H1 (cell line): ENCODE measurements at regions not wholly inside any gene's neighbourhood (a gene's known extent, or its start where the extent isn't known, plus 50 kb on each side); places are given as distances from the start of the nearest gene placed in this dataset.

Source experiments
- CTCF ChIA-PET: fragments of 300-600 bp; sonication (Branson Sonifier 250); formaldehyde crosslinking; loops from one replicate; lab custom pipeline; 2021; ENCODE audit not compliant: partially characterized antibody; lab: Charles Lee
- POLR2A ChIA-PET: fragments of 300-600 bp; sonication (Branson Sonifier 250); formaldehyde crosslinking; loops from one replicate; lab custom pipeline; 2021; ENCODE audit warnings: inconsistent platforms; ENCODE audit not compliant: partially characterized antibody; lab: Charles Lee
- DNase-seq, 2 experiments: peaks; one replicate each; pipeline versions ENCODE4 v3.0.0 to v3.0.0-alpha.2; 2010 to 2022; ENCODE audit warnings: low spot score in 2 of 2, low read depth in 1 of 2, mixed read lengths in 1 of 2
- FAIRE-seq: peaks from 2 replicates; lab custom pipeline; 2011; peaks lifted over from hg19 to GRCh38; lab: Jason Lieb, UNC
- H2AFZ ChIP-seq: 2 replicates; pipeline ENCODE4 v1.8.1; 2012; ENCODE audit warnings: low read length, inconsistent platforms
- H2AK5ac ChIP-seq: 2 replicates; pipeline ENCODE4 v1.6.1; 2013; ENCODE audit warnings: low read depth, low read length
- H2BK120ac ChIP-seq: replicated peaks from 2 replicates; pipeline ENCODE3; 2013; ENCODE audit warnings: low read depth, low read length, inconsistent platforms
- H2BK12ac ChIP-seq: 2 replicates; pipeline ENCODE4 v1.6.1; 2013; ENCODE audit warnings: low read depth, low read length
- H2BK15ac ChIP-seq: 2 replicates; pipeline ENCODE4 v1.6.1; 2013; ENCODE audit warnings: low read length
- H2BK20ac ChIP-seq: 2 replicates; pipeline ENCODE4 v1.6.1; 2013; ENCODE audit warnings: low read length
- H2BK5ac ChIP-seq: 2 replicates; pipeline ENCODE4 v1.6.1; 2013; ENCODE audit warnings: low read depth, low read length
- H3K14ac ChIP-seq: 2 replicates; pipeline ENCODE4 v1.6.1; 2013; ENCODE audit warnings: inconsistent platforms; ENCODE audit not compliant: insufficient read length
- H3K18ac ChIP-seq: 2 replicates; pipeline ENCODE4 v1.6.1; 2013; ENCODE audit warnings: low read length; ENCODE audit errors: extremely low read depth
- H3K23ac ChIP-seq: 2 replicates; pipeline ENCODE4 v1.6.1; 2013; ENCODE audit warnings: inconsistent platforms; ENCODE audit not compliant: insufficient read length
- H3K23me2 ChIP-seq: 2 replicates; pipeline ENCODE4 v1.6.1; 2013; ENCODE audit warnings: low read depth, low read length
- H3K27ac ChIP-seq: 2 replicates; pipeline ENCODE4 v1.6.1; 2011; ENCODE audit warnings: low read depth, low read length, inconsistent platforms
- H3K27me3 ChIP-seq, 4 experiments: replicated peaks in 1 of 4; 1 replicate in 1 of 4; 2 replicates in 3 of 4; pipeline versions ENCODE4 v1.6.1 to v1.8.1; 2011 to 2013; ENCODE audit warnings: low read length in 3 of 4, mild to moderate bottlenecking in 3 of 4, inconsistent platforms in 2 of 4, mixed read lengths in 2 of 4, moderate library complexity in 1 of 4; ENCODE audit not compliant: control insufficient read depth in 3 of 4, insufficient read depth in 3 of 4; ENCODE audit errors: extremely low read depth in 1 of 4
- H3K36me3 ChIP-seq, 4 experiments: 2 replicates each; pipeline versions ENCODE4 v1.6.1 to v1.8.1; 2011 to 2013; ENCODE audit warnings: mild to moderate bottlenecking in 4 of 4, low read length in 3 of 4, moderate library complexity in 2 of 4, control low read depth in 1 of 4, inconsistent platforms in 1 of 4; ENCODE audit not compliant: insufficient read depth in 4 of 4, control insufficient read depth in 2 of 4
- H3K4ac ChIP-seq: replicated peaks from 2 replicates; pipeline ENCODE3; 2013; ENCODE audit warnings: low read length, low read depth, mixed read lengths, inconsistent platforms; ENCODE audit not compliant: insufficient read length
- H3K4me1 ChIP-seq, 4 experiments: replicated peaks in 1 of 4; 1 replicate in 1 of 4; 2 replicates in 3 of 4; pipeline versions ENCODE4 v1.6.1 to v1.8.1; 2011 to 2013; ENCODE audit warnings: low read length in 3 of 4, inconsistent platforms in 2 of 4, mixed read lengths in 1 of 4; ENCODE audit not compliant: insufficient read depth in 4 of 4, control insufficient read depth in 3 of 4
- H3K4me2 ChIP-seq, 2 experiments: 2 replicates each; pipeline versions ENCODE4 v1.6.1 to v1.8.1; 2011 to 2013; ENCODE audit warnings: low read depth in 2 of 2, low read length in 2 of 2, control low read depth in 1 of 2, inconsistent platforms in 1 of 2, mild to moderate bottlenecking in 1 of 2; ENCODE audit not compliant: insufficient read depth in 1 of 2
- H3K4me3 ChIP-seq, 4 experiments: fragments of 200-600, 300-600 bp in 1 of 4; sonication (generic), shearing (Covaris generic), sonication (Bioruptor Twin) in 1 of 4; 2 replicates each; pipeline versions ENCODE4 v1.5.1 to v1.8.1; 2011 to 2016; ENCODE audit warnings: low read length in 4 of 4, low read depth in 3 of 4, control low read depth in 2 of 4, inconsistent platforms in 2 of 4, mild to moderate bottlenecking in 2 of 4, mixed read lengths in 1 of 4, moderate library complexity in 1 of 4; ENCODE audit not compliant: insufficient read depth in 2 of 4; ENCODE audit errors: extremely low read depth in 1 of 4
- H3K56ac ChIP-seq: replicated peaks from 2 replicates; pipeline ENCODE3; 2013; ENCODE audit warnings: low read depth, mild to moderate bottlenecking, mixed read lengths, low read length, inconsistent platforms; ENCODE audit not compliant: insufficient read length
- H3K79me1 ChIP-seq: 2 replicates; pipeline ENCODE4 v1.6.1; 2013; ENCODE audit warnings: low read depth, low read length, control low read depth
- H3K79me2 ChIP-seq, 2 experiments: 2 replicates each; pipeline versions ENCODE4 v1.6.1 to v1.8.1; 2012 to 2013; ENCODE audit warnings: low read length in 2 of 2, mild to moderate bottlenecking in 2 of 2, inconsistent platforms in 1 of 2; ENCODE audit not compliant: insufficient read depth in 2 of 2, control insufficient read depth in 1 of 2
- H3K9ac ChIP-seq, 4 experiments: replicated peaks in 1 of 4; 1 replicate in 1 of 4; 2 replicates in 3 of 4; pipeline versions ENCODE4 v1.6.1 to v1.8.1; 2011 to 2013; ENCODE audit warnings: low read depth in 3 of 4, low read length in 3 of 4, control low read depth in 2 of 4, mild to moderate bottlenecking in 2 of 4, moderate library complexity in 2 of 4, inconsistent platforms in 1 of 4; ENCODE audit errors: extremely low read depth in 1 of 4
- H3K9me3 ChIP-seq, 2 experiments: 2 replicates each; pipeline versions ENCODE4 v1.6.1 to v1.8.1; 2012 to 2013; ENCODE audit warnings: mild to moderate bottlenecking in 2 of 2, moderate library complexity in 2 of 2, control low read depth in 1 of 2, inconsistent platforms in 1 of 2, low read depth in 1 of 2, low read length in 1 of 2, mixed read lengths in 1 of 2; ENCODE audit not compliant: insufficient read depth in 2 of 2
- H4K20me1 ChIP-seq, 2 experiments: replicated peaks in 1 of 2; 2 replicates each; pipeline versions ENCODE3 to v1.8.1; 2011 to 2013; ENCODE audit warnings: inconsistent platforms in 2 of 2, low read length in 2 of 2, mild to moderate bottlenecking in 1 of 2; ENCODE audit not compliant: insufficient read depth in 2 of 2, control insufficient read depth in 1 of 2
- H4K5ac ChIP-seq: 2 replicates; pipeline ENCODE4 v1.6.1; 2013; ENCODE audit warnings: low read length, low read depth, mixed read lengths, inconsistent platforms; ENCODE audit not compliant: insufficient read length
- H4K8ac ChIP-seq: 2 replicates; pipeline ENCODE4 v1.8.0; 2013; ENCODE audit warnings: mild to moderate bottlenecking, moderate library complexity, low read length, inconsistent platforms; ENCODE audit not compliant: insufficient read depth; ENCODE audit errors: extremely low read depth
- H4K91ac ChIP-seq: replicated peaks from 2 replicates; pipeline ENCODE3; 2013; ENCODE audit warnings: low read length, mixed read lengths, inconsistent platforms; ENCODE audit not compliant: insufficient read length
- MAX ChIP-seq: IDR thresholded peaks from 2 replicates; pipeline ENCODE4 v1.6.1; 2012; ENCODE audit warnings: inconsistent platforms
- POLR2AphosphoS5 ChIP-seq: IDR thresholded peaks from 2 replicates; pipeline ENCODE4 v1.6.1; 2011; ENCODE audit warnings: low read depth, low read length
- TAF7 ChIP-seq: optimal IDR thresholded peaks from 2 replicates; pipeline ENCODE3; 2011; ENCODE audit warnings: low read depth, mild to moderate bottlenecking, inconsistent platforms, low read length, moderate library complexity, borderline replicate concordance
- WGBS, 2 experiments: shearing (Covaris generic) in 1 of 2; methylation state at CpG; one replicate each; pipeline versions ENCODE4 v1.1.6 to v1.1.7; 2013 to 2015; ENCODE audit warnings: low lambda C conversion rate in 2 of 2, mixed read lengths in 2 of 2, inconsistent platforms in 1 of 2, low coverage in 1 of 2, missing lambda C conversion rate in 1 of 2; ENCODE audit not compliant: insufficient replicate concordance in 2 of 2, insufficient coverage in 1 of 2, insufficient read length in 1 of 2; ENCODE audit errors: extremely low coverage in 1 of 2, missing lambda C conversion rate in 1 of 2; 5-methylcytosine and 5-hydroxymethylcytosine counted together

- Histone ChIP-seq H3K9ac (no peak overlapping the region), H3K79me1 (no peaks in the 10 kb centered on the region), H3K79me2 (no peaks in the 10 kb centered on the region), H3K9me3 (no peaks in the 10 kb centered on the region), H3K4me3 (no peak overlapping the region), H3K23me2 (no peaks in the 10 kb centered on the region), H2AK5ac (no peak overlapping the region), H3K27ac (no peak overlapping the region), H3K18ac (no peak overlapping the region), H2BK120ac (no peak overlapping the region), H2BK20ac (no peak overlapping the region), H2BK5ac (no peak overlapping the region), H3K56ac (no peak overlapping the region), H4K8ac (no peak overlapping the region), H4K5ac (no peak overlapping the region), H3K4me1 (no peaks in the 10 kb centered on the region), H2AFZ (no peak overlapping the region), H3K4ac (no peak overlapping the region), H2BK15ac (no peak overlapping the region), H3K23ac (no peak overlapping the region), H4K20me1 (no peaks in the 10 kb centered on the region), H2BK12ac (no peak overlapping the region), H3K14ac (no peak overlapping the region), H3K36me3 (no peaks in the 10 kb centered on the region), H3K4me2 (no peak overlapping the region), H3K27me3 (peaks cover 7 to 38% (median 22%) of the 10 kb centered on the region in 4 experiments; a peak in 6 of 7 replicates), H4K91ac (no peak overlapping the region)
- ChIA-PET POLR2A (no interaction called here), CTCF (no interaction called here)
- TF ChIP-seq TAF7, result no peak
- no peak for TF ChIP-seq MAX
- no peak for TF ChIP-seq POLR2AphosphoS5
- no peak for FAIRE-seq
- 81% methylated on average over 1 of the region's 1 CpG; no CpG with 5 or more reads in 1 of the 2 experiments for WGBS, 2 experiments
- DNase-seq, result no peak
These were observed 261.6 kb upstream of the ZNF804A start for GRCh38 chr2:184336688-184337087.
